Mesenchymal stem cell (in vitro differentiated cells and primary cell): ENCODE measurements at regions not wholly inside any gene's neighbourhood (a gene's known extent, or its start where the extent isn't known, plus 50 kb on each side); places are given as distances from the start of the nearest gene placed in this dataset.

ENCODE experiments used
- DNase-seq: peaks from one replicate; pipeline ENCODE4 v3.0.0-alpha.2; 2013
- H2AFZ ChIP-seq: one replicate; pipeline ENCODE4 v1.6.1; 2013; ENCODE audit warnings: low read depth, mild to moderate bottlenecking, control low read depth, inconsistent platforms, low read length, moderate library complexity
- H2AK5ac ChIP-seq: 2 replicates; pipeline ENCODE4 v1.6.1; 2013; ENCODE audit warnings: low read length, moderate library complexity, mild to moderate bottlenecking, inconsistent platforms; ENCODE audit not compliant: severe bottlenecking
- H2BK120ac ChIP-seq: one replicate; pipeline ENCODE4 v1.6.1; 2013; ENCODE audit warnings: low read depth, mild to moderate bottlenecking, inconsistent platforms, low read length, moderate library complexity
- H2BK12ac ChIP-seq, 2 experiments: one replicate each; pipeline ENCODE4 v1.6.1; 2013; ENCODE audit warnings: inconsistent platforms in 2 of 2, low read length in 2 of 2, mild to moderate bottlenecking in 2 of 2, moderate library complexity in 2 of 2, control low read depth in 1 of 2
- H2BK15ac ChIP-seq: one replicate; pipeline ENCODE4 v1.6.1; 2013; ENCODE audit warnings: mild to moderate bottlenecking, low read depth, inconsistent platforms; ENCODE audit not compliant: poor library complexity, severe bottlenecking
- H2BK5ac ChIP-seq: 2 replicates; pipeline ENCODE4 v1.6.1; 2013; ENCODE audit warnings: low read depth, mild to moderate bottlenecking, low read length, control low read depth, inconsistent platforms; ENCODE audit not compliant: poor library complexity, severe bottlenecking
- H3K14ac ChIP-seq, 2 experiments: one replicate each; pipeline ENCODE4 v1.6.1; 2013; ENCODE audit warnings: inconsistent platforms in 2 of 2, low read length in 2 of 2, control low read depth in 1 of 2, mild to moderate bottlenecking in 1 of 2, moderate library complexity in 1 of 2
- H3K18ac ChIP-seq, 2 experiments: one replicate each; pipeline ENCODE4 v1.6.1; 2013; ENCODE audit warnings: inconsistent platforms in 2 of 2, low read length in 2 of 2, control low read depth in 1 of 2, low read depth in 1 of 2, mild to moderate bottlenecking in 1 of 2
- H3K23ac ChIP-seq, 2 experiments: one replicate each; pipeline ENCODE4 v1.6.1; 2013; ENCODE audit warnings: inconsistent platforms in 2 of 2, low read length in 2 of 2, mild to moderate bottlenecking in 2 of 2, moderate library complexity in 2 of 2, control low read depth in 1 of 2
- H3K27ac ChIP-seq: 2 replicates; pipeline ENCODE4 v1.5.1; 2013; ENCODE audit warnings: mild to moderate bottlenecking, moderate library complexity, low read length, control low read depth, inconsistent platforms; ENCODE audit not compliant: poor library complexity, severe bottlenecking
- H3K27me3 ChIP-seq, 2 experiments: 2 replicates each; pipeline versions ENCODE4 v1.6.1 to v1.7.0; 2013; ENCODE audit warnings: low read length in 2 of 2, mild to moderate bottlenecking in 2 of 2, moderate library complexity in 2 of 2, control low read depth in 1 of 2, inconsistent platforms in 1 of 2; ENCODE audit not compliant: control insufficient read depth in 1 of 2, insufficient read depth in 1 of 2
- H3K36me3 ChIP-seq, 2 experiments: 2 replicates each; pipeline versions ENCODE4 v1.6.1 to v1.7.0; 2013; ENCODE audit warnings: low read length in 2 of 2, control low read depth in 1 of 2, inconsistent platforms in 1 of 2, low read depth in 1 of 2, mild to moderate bottlenecking in 1 of 2; ENCODE audit not compliant: insufficient read depth in 2 of 2, control insufficient read depth in 1 of 2
- H3K4ac ChIP-seq, 2 experiments: one replicate each; pipeline ENCODE4 v1.6.1; 2013; ENCODE audit warnings: inconsistent platforms in 2 of 2, low read length in 2 of 2, mild to moderate bottlenecking in 2 of 2, moderate library complexity in 2 of 2, control low read depth in 1 of 2, low read depth in 1 of 2
- H3K4me1 ChIP-seq: 2 replicates; pipeline ENCODE4 v1.6.1; 2013; ENCODE audit warnings: low read depth, low read length, control low read depth; ENCODE audit not compliant: control insufficient read depth, insufficient read depth
- H3K4me2 ChIP-seq: 2 replicates; pipeline ENCODE4 v1.6.1; 2013; ENCODE audit warnings: low read length, mild to moderate bottlenecking, inconsistent platforms; ENCODE audit not compliant: poor library complexity, severe bottlenecking
- H3K4me3 ChIP-seq, 2 experiments: 2 replicates each; pipeline versions ENCODE4 v1.5.1 to v1.7.0; 2013; ENCODE audit warnings: low read length in 2 of 2, mild to moderate bottlenecking in 2 of 2, control low read depth in 1 of 2, low read depth in 1 of 2; ENCODE audit not compliant: insufficient read depth in 1 of 2
- H3K79me1 ChIP-seq: replicated peaks from 2 replicates; pipeline ENCODE4 v1.6.1; 2013; ENCODE audit warnings: mild to moderate bottlenecking, control low read depth, low read length, inconsistent platforms; ENCODE audit not compliant: poor library complexity, severe bottlenecking
- H3K9ac ChIP-seq: 2 replicates; pipeline ENCODE4 v1.7.0; 2013; ENCODE audit warnings: mild to moderate bottlenecking, low read length, moderate library complexity
- H3K9me3 ChIP-seq: 2 replicates; pipeline ENCODE4 v1.7.0; 2013; ENCODE audit warnings: mild to moderate bottlenecking, low read length; ENCODE audit not compliant: control insufficient read depth
- H4K8ac ChIP-seq: one replicate; pipeline ENCODE4 v1.6.1; 2013; ENCODE audit warnings: inconsistent platforms, mild to moderate bottlenecking, low read length, moderate library complexity
- H4K91ac ChIP-seq: one replicate; pipeline ENCODE4 v1.6.1; 2013; ENCODE audit warnings: mild to moderate bottlenecking, low read length, inconsistent platforms
- WGBS: methylation state at CpG from one replicate; pipeline ENCODE4 v1.1.7; 2013; ENCODE audit warnings: mixed read lengths; 5-methylcytosine and 5-hydroxymethylcytosine counted together

DNA sequence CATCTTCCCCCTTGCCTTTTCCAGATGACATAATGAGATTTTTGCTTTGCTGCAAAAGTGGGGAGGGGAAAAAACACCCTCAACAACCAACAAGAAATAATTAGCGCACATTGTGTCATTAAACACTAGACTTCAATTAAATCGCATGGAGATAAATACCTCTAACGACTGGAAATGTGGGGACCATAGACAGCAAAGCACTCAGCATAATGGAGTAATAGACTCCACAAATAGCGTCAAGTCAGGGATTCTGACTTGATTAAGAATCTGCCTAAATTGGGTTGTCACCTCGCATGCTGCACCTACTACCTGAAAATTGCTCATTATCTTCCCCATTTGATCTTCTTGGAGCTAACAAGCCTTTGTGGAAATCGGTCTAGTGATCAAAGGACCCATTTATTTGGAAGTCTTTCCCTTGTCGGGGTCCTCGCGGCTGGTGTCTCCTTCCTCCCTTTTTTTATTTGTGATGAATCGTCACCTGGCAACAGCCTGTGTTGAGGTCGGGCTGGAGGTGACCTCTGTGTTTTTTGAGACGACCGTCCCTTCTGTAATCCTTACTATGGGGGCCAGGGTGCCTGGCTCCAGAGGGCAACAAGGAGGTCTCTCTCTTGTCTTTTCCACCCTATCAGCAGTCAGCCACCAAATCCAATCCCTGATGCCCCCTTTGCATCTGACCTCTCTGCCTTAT, 75.3 kb upstream of the IGSF21 start:
- H3K4ac ChIP-seq, result no peak overlapping the region
- no peaks in the 10 kb centered on the region for H3K4me1 ChIP-seq
- no peak overlapping the region for H3K14ac ChIP-seq
- no peak overlapping the region for H3K4me3 ChIP-seq
- no peaks in the 10 kb centered on the region for H3K79me1 ChIP-seq
- H4K91ac ChIP-seq, result no peak overlapping the region
- no peak overlapping the region for H2AFZ ChIP-seq
- no peak overlapping the region for H2BK5ac ChIP-seq
- H3K27ac ChIP-seq, result no peak overlapping the region
- H3K9ac ChIP-seq, result no peak overlapping the region
- H2BK12ac ChIP-seq, result no peak overlapping the region
- H3K27me3 ChIP-seq, result peaks cover 0 to 74% of the 10 kb centered on the region in 2 experiments
- no peak overlapping the region for H2BK15ac ChIP-seq
- WGBS, result 73% methylated on average over 13 of the region's 13 CpGs
- H2BK120ac ChIP-seq, result no peak overlapping the region
- no peak overlapping the region for H3K4me2 ChIP-seq
- H3K18ac ChIP-seq, result no peak overlapping the region
- no peak overlapping the region for H2AK5ac ChIP-seq
- H3K36me3 ChIP-seq, result no peaks in the 10 kb centered on the region
- no peaks in the 10 kb centered on the region for H3K9me3 ChIP-seq
- no peak overlapping the region for H3K23ac ChIP-seq
- DNase-seq, result no peak
- no peak overlapping the region for H4K8ac ChIP-seq

DNA sequence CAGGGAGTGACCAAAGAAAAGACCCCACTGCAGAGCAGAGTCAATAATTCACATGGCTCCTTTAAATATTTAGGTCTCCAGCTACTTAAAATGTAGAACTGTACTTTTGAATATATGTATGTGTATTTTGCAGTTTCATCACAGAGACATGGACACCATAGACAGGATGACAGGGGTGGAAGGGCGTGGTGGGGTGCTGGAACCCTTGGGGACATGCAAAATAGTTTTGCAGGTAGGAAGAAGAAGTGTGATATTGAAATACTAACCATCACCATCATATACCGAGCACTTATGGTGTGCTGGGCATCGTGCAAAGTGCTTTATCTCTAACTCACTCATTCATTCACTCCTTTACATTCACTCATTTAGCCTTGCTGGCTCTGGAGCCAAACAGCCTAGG, 72.5 kb upstream of the IGSF21 start:
- Histone ChIP-seq H3K4me1 (no peaks in the 10 kb centered on the region), H3K79me1 (no peaks in the 10 kb centered on the region), H3K36me3 (no peaks in the 10 kb centered on the region), H3K18ac (no peak overlapping the region), H2AK5ac (no peak overlapping the region), H3K4me2 (no peak overlapping the region), H2BK12ac (no peak overlapping the region), H3K9ac (no peak overlapping the region), H3K14ac (no peak overlapping the region), H2BK15ac (no peak overlapping the region), H3K27ac (no peak overlapping the region), H2AFZ (no peak overlapping the region), H3K9me3 (no peaks in the 10 kb centered on the region), H3K4ac (no peak overlapping the region), H4K91ac (no peak overlapping the region), H3K23ac (no peak overlapping the region), H4K8ac (no peak overlapping the region), H2BK5ac (no peak overlapping the region), H2BK120ac (no peak overlapping the region), H3K4me3 (no peak overlapping the region), H3K27me3 (peaks cover 0 to 69% of the 10 kb centered on the region in 2 experiments)
- 56% methylated on average over 2 of the region's 3 CpGs for WGBS
- no peak for DNase-seq

DNA sequence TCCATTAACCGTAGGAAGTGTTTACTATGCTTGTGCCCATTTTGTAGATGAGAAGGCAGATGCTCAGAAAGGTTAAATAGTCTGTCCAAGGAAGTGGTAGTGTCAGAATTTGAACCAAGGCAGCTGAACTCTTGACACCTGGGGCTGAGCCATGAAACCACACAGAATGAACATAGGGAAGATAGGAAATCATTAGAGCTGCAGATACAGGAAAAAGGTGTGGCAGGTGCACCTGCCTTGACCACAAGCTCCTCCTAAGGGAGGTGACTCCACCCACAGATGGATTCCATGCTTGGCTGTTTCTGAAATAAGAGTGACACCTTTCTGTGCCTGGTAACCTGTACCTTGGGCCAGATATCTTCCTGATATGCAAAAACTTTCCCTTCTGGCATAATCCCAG, 69.9 kb upstream of the IGSF21 start:
- H2AK5ac ChIP-seq, result no peak overlapping the region
- no peak for DNase-seq
- H3K4me2 ChIP-seq, result no peak overlapping the region
- H2BK15ac ChIP-seq, result no peak overlapping the region
- H2BK5ac ChIP-seq, result no peak overlapping the region
- no peak overlapping the region for H3K23ac ChIP-seq
- H2BK12ac ChIP-seq, result no peak overlapping the region
- no peak overlapping the region for H3K27ac ChIP-seq
- H4K8ac ChIP-seq, result no peak overlapping the region
- no peak overlapping the region for H3K4me3 ChIP-seq
- no peaks in the 10 kb centered on the region for H3K36me3 ChIP-seq
- no peak overlapping the region for H3K18ac ChIP-seq
- no peak overlapping the region for H4K91ac ChIP-seq
- H3K79me1 ChIP-seq, result no peaks in the 10 kb centered on the region
- no peaks in the 10 kb centered on the region for H3K9me3 ChIP-seq
- no peak overlapping the region for H2BK120ac ChIP-seq
- no peaks in the 10 kb centered on the region for H3K4me1 ChIP-seq
- H3K9ac ChIP-seq, result no peak overlapping the region
- H3K27me3 ChIP-seq, result peaks cover 0 to 59% of the 10 kb centered on the region in 2 experiments
- no peak overlapping the region for H3K14ac ChIP-seq
- 66% methylated on average over 1 of the region's 1 CpG for whole genome bisulfite sequencing
- no peak overlapping the region for H2AFZ ChIP-seq
- H3K4ac ChIP-seq, result no peak overlapping the region

DNA sequence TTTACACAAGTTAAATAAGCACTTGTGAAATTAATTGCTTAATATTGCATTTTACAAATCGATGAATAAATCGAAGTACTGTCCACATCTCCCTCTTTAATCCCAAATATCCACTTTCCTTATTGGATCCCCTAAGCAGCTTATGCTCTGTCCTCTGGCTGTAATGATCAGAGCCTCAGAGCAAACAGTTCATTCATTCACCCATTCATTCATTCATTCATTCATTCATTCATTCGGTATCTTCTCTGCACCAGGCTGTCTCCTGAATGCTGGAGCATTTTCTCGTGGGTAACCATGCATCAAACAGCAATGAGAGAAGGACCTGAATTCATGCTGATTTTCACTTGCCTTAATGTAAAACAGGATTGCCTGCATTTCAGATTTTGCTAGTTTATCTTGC, 69.5 kb upstream of the IGSF21 start:
- Histone ChIP-seq H3K4ac (no peak overlapping the region), H4K91ac (no peak overlapping the region)
- 68% methylated on average over 4 of the region's 4 CpGs for WGBS

More for the DNA sequence above, 69.5 kb upstream of the IGSF21 start:
- Histone ChIP-seq H2BK120ac (no peak overlapping the region), H3K27ac (no peak overlapping the region), H2BK5ac (no peak overlapping the region), H2AK5ac (no peak overlapping the region), H2BK15ac (no peak overlapping the region), H2BK12ac (no peak overlapping the region), H3K14ac (no peak overlapping the region), H3K4me3 (no peak overlapping the region), H3K79me1 (no peaks in the 10 kb centered on the region), H3K27me3 (peaks cover 0 to 61% of the 10 kb centered on the region in 2 experiments), H3K4me1 (no peaks in the 10 kb centered on the region), H3K18ac (no peak overlapping the region), H3K9ac (no peak overlapping the region), H2AFZ (no peak overlapping the region), H3K9me3 (no peaks in the 10 kb centered on the region), H3K36me3 (no peaks in the 10 kb centered on the region), H3K4me2 (no peak overlapping the region), H4K8ac (no peak overlapping the region), H3K23ac (no peak overlapping the region)
- DNase-seq, result no peak
